ENCODE measurements at regions not wholly inside any gene's neighbourhood (a gene's known extent, or its start where the extent isn't known, plus 50 kb on each side); places are given as distances from the start of the nearest gene placed in this dataset.

DNA sequence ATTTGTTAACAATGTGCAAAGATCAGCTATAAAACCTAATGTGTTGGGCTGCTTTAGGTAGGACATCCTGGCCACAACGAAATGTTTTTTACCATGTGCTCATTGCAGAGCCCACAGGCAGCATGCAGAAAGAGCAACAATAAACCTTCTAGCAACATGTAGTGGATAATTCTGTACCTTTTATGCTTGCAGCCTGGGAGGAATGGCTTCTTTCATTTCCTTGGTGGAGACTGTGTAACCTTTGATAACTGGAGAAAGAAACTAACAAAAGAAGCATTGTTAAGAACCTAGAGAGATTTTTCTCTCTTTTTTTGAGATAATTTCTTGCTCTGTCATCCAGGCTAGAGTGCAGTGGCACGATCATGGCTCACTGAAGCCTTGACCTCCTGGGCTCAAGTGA lies 225.5 kb upstream of the PRICKLE1 start:
- TF ChIP-seq, protein P1, sequence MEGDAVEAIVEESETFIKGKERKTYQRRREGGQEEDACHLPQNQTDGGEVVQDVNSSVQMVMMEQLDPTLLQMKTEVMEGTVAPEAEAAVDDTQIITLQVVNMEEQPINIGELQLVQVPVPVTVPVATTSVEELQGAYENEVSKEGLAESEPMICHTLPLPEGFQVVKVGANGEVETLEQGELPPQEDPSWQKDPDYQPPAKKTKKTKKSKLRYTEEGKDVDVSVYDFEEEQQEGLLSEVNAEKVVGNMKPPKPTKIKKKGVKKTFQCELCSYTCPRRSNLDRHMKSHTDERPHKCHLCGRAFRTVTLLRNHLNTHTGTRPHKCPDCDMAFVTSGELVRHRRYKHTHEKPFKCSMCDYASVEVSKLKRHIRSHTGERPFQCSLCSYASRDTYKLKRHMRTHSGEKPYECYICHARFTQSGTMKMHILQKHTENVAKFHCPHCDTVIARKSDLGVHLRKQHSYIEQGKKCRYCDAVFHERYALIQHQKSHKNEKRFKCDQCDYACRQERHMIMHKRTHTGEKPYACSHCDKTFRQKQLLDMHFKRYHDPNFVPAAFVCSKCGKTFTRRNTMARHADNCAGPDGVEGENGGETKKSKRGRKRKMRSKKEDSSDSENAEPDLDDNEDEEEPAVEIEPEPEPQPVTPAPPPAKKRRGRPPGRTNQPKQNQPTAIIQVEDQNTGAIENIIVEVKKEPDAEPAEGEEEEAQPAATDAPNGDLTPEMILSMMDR (IDR thresholded peaks at IDR 0.05): no peak
- no peak for TF ChIP-seq POLR2A (IDR thresholded peaks at IDR 0.05)
